Smooth muscle cell (in vitro differentiated cells): ENCODE measurements at regions not wholly inside any gene's neighbourhood (a gene's known extent, or its start where the extent isn't known, plus 50 kb on each side); places are given as distances from the start of the nearest gene placed in this dataset.
"Not testable (repeated sequence)": the region's sequence is repeated elsewhere in the genome, so short reads cannot be mapped to it uniquely, and the experiment has no call there.

Source experiments
- DNase-seq: peaks from one replicate; lab custom pipeline; 2025; ENCODE audit not compliant: unreplicated experiment; lab: John Stamatoyannopoulos, UW
- H2AFZ ChIP-seq: fragments of 200-600 bp; sonication (generic); 2 replicates; pipeline ENCODE4 v1.6.0; 2016; ENCODE audit warnings: antibody characterized with exemption, low read depth, mild to moderate bottlenecking
- H3F3A ChIP-seq: fragments of 200-600 bp; sonication (generic); 2 replicates; pipeline ENCODE4 v1.6.0; 2017; ENCODE audit warnings: antibody characterized with exemption, low read depth
- H3K27ac ChIP-seq: fragments of 200-600 bp; sonication (generic); 2 replicates; pipeline ENCODE4 v1.5.1; 2016; ENCODE audit warnings: low read depth, mild to moderate bottlenecking
- H3K27me3 ChIP-seq: fragments of 200-600 bp; sonication (generic); 2 replicates; pipeline ENCODE4 v1.6.1; 2016; ENCODE audit warnings: low read depth, mild to moderate bottlenecking
- H3K36me3 ChIP-seq: fragments of 200-600 bp; sonication (generic); 2 replicates; pipeline ENCODE4 v1.5.1; 2016; ENCODE audit warnings: low read depth
- H3K4me1 ChIP-seq: fragments of 200-600 bp; sonication (generic); 2 replicates; pipeline ENCODE4 v1.5.1; 2016; ENCODE audit warnings: low read depth
- H3K4me2 ChIP-seq: fragments of 200-600 bp; sonication (generic); 2 replicates; pipeline ENCODE4 v1.6.0; 2016; ENCODE audit warnings: mild to moderate bottlenecking
- H3K4me3 ChIP-seq: fragments of 200-600 bp; sonication (generic); 2 replicates; pipeline ENCODE4 v1.5.1; 2016; ENCODE audit warnings: mild to moderate bottlenecking
- H3K79me2 ChIP-seq: fragments of 200-600 bp; sonication (generic); 2 replicates; pipeline ENCODE4 v1.6.0; 2016; ENCODE audit warnings: low read depth, mild to moderate bottlenecking
- H3K9ac ChIP-seq: fragments of 200-600 bp; sonication (generic); 2 replicates; pipeline ENCODE4 v1.6.0; 2016; ENCODE audit warnings: low read depth
- H3K9me3 ChIP-seq: fragments of 200-600 bp; sonication (generic); replicated peaks from 2 replicates; pipeline ENCODE4 v1.5.1; 2016; ENCODE audit warnings: low read depth
- H4K20me1 ChIP-seq: fragments of 200-600 bp; sonication (generic); 2 replicates; pipeline ENCODE4 v1.6.0; 2016; ENCODE audit warnings: low read depth
- WGBS: methylation state at CpG from one replicate; pipeline ENCODE4 v1.1.7; 2016; ENCODE audit warnings: low lambda C conversion rate; 5-methylcytosine and 5-hydroxymethylcytosine counted together
- TF ChIP-seq, protein P1 (sequence below): fragments of 200-600 bp; sonication (generic); IDR thresholded peaks from 2 replicates; pipeline ENCODE4 v1.5.1; 2017; ENCODE audit warnings: borderline replicate concordance, mild to moderate bottlenecking, antibody characterized with exemption; ENCODE audit not compliant: insufficient read depth, poor library complexity, severe bottlenecking

DNA sequence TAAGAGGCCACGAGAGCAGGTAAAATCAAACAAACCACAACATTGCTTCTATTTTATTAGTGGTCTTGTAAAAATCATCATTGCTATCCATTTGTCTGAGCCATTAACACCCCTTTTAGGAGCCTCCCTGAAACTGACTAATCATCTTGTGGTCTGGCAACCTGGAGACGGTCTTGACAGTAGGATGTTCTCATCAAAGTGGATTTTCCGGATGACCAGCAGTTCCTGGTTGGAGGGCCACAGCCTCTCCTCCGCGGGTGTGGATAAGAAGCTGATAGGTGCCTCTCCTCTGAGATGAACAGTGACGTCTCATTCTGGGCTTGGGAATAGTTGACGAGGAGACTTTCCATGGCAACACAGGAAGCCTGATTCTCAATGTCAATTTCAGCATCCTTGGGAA, 490.7 kb downstream of the TYW1 start:
- H3K9ac ChIP-seq = no peak overlapping the region
- peaks cover 5% of the 10 kb centered on the region for H3K4me1 ChIP-seq
- no peak overlapping the region for H3K4me2 ChIP-seq
- H4K20me1 ChIP-seq = no peaks in the 10 kb centered on the region
- no peaks in the 10 kb centered on the region for H3K79me2 ChIP-seq
- no peaks in the 10 kb centered on the region for H3K36me3 ChIP-seq
- no peak overlapping the region for H3K4me3 ChIP-seq
- peaks cover 34% of the 10 kb centered on the region for H3K27me3 ChIP-seq
- DNase-seq = no peak
- 47% methylated on average over 7 of the region's 7 CpGs for WGBS
- H3K9me3 ChIP-seq = no peaks in the 10 kb centered on the region
- no peak overlapping the region for H3K27ac ChIP-seq
- TF ChIP-seq, protein P1, sequence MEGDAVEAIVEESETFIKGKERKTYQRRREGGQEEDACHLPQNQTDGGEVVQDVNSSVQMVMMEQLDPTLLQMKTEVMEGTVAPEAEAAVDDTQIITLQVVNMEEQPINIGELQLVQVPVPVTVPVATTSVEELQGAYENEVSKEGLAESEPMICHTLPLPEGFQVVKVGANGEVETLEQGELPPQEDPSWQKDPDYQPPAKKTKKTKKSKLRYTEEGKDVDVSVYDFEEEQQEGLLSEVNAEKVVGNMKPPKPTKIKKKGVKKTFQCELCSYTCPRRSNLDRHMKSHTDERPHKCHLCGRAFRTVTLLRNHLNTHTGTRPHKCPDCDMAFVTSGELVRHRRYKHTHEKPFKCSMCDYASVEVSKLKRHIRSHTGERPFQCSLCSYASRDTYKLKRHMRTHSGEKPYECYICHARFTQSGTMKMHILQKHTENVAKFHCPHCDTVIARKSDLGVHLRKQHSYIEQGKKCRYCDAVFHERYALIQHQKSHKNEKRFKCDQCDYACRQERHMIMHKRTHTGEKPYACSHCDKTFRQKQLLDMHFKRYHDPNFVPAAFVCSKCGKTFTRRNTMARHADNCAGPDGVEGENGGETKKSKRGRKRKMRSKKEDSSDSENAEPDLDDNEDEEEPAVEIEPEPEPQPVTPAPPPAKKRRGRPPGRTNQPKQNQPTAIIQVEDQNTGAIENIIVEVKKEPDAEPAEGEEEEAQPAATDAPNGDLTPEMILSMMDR = no peak
- no peaks in the 10 kb centered on the region for H3F3A ChIP-seq
- no peak overlapping the region for H2AFZ ChIP-seq

DNA sequence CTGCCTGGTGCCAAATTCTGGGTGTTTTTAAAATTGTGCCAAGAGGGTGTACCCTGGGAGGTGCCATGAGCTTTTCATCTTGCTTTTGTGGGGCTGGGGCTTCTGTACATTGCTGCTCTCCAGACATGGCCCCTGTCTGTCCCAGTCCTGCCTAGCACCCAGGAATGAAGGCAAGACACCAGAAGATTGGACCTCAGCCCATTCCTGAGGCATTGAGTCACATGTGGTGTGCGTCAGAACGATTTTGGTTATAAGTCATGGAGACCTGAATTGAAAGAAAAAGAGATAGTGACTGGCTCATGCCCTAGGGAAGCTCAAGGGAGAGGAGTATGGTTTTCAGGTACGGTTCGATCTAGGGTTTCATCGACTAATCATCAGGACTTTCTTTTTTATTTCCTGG, 493.2 kb downstream of the TYW1 start:
- no peaks in the 10 kb centered on the region for H4K20me1 ChIP-seq
- no peak overlapping the region for H3K4me2 ChIP-seq
- no peaks in the 10 kb centered on the region for H3F3A ChIP-seq
- no peak overlapping the region for H3K4me3 ChIP-seq
- H3K27me3 ChIP-seq = peaks cover 28% of the 10 kb centered on the region
- no peaks in the 10 kb centered on the region for H3K9me3 ChIP-seq
- H2AFZ ChIP-seq = no peak overlapping the region
- H3K9ac ChIP-seq = no peak overlapping the region
- no peaks in the 10 kb centered on the region for H3K36me3 ChIP-seq
- TF ChIP-seq, protein P1 = no peak
- 88% methylated on average over 5 of the region's 5 CpGs for WGBS
- H3K4me1 ChIP-seq = no peaks in the 10 kb centered on the region
- no peak for DNase-seq
- H3K79me2 ChIP-seq = no peaks in the 10 kb centered on the region
- H3K27ac ChIP-seq = no peak overlapping the region

DNA sequence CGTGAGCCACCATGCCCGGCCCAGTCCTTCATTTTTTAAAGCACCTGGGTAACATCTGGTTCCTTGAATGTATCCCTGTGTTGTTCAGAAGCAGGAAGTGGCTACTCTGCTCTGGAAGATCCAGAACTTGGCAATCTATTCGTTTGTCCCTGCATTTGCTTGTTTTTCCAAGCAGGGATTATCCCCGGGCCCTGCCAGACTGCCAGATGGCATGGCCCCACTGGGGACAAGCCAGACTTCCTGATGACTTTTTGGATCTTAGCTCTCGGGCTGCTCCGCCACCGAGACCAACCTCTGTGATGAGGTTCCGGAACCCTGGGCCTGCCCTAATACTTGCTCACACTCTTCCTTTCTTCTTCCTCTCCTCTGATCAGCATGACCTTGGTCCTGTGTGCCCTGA, 496.7 kb downstream of the TYW1 start:
- no peak overlapping the region for H3K27ac ChIP-seq
- no peaks in the 10 kb centered on the region for H3F3A ChIP-seq
- no peaks in the 10 kb centered on the region for H3K9me3 ChIP-seq
- H3K36me3 ChIP-seq = no peaks in the 10 kb centered on the region
- no peak for DNase-seq
- 68% methylated on average over 8 of the region's 8 CpGs for WGBS
- H3K4me2 ChIP-seq = no peak overlapping the region
- H3K9ac ChIP-seq = no peak overlapping the region
- H3K4me1 ChIP-seq = no peaks in the 10 kb centered on the region
- H3K4me3 ChIP-seq = no peak overlapping the region
- H4K20me1 ChIP-seq = no peaks in the 10 kb centered on the region
- TF ChIP-seq, protein P1 = no peak
- no peaks in the 10 kb centered on the region for H3K79me2 ChIP-seq
- H2AFZ ChIP-seq = no peak overlapping the region
- H3K27me3 ChIP-seq = peaks cover 16% of the 10 kb centered on the region

DNA sequence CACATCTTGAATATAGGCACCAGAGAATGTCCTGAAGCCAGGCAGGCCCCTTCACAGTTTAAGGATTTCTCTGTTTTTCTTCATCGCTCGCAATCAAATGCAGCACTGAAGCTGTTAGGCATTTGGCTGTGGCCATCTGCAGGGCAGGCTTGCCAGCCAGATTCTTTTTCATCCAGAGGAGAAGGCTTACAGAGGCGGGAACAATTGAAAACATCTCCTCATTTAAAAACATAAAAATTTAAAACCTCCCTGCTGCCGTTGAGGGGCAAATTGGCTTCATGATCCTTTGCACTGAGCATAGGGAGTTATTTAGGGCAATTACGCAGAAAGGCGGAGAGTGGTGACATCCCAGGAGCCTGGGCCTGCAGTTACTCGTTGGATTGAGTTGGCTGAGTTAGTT, 500.0 kb downstream of the TYW1 start:
- H3F3A ChIP-seq = no peaks in the 10 kb centered on the region
- H3K4me2 ChIP-seq = peak overlapping the region; percentile 63
- H3K4me3 ChIP-seq = no peak overlapping the region
- H3K9me3 ChIP-seq = no peaks in the 10 kb centered on the region
- H3K9ac ChIP-seq = no peak overlapping the region
- H3K4me1 ChIP-seq = no peaks in the 10 kb centered on the region
- H2AFZ ChIP-seq = no peak overlapping the region
- H4K20me1 ChIP-seq = no peaks in the 10 kb centered on the region
- H3K27ac ChIP-seq = no peak overlapping the region
- peaks cover 12% of the 10 kb centered on the region for H3K27me3 ChIP-seq
- DNase-seq = no peak
- 48% methylated on average over 7 of the region's 7 CpGs for WGBS
- no peaks in the 10 kb centered on the region for H3K36me3 ChIP-seq
- H3K79me2 ChIP-seq = no peaks in the 10 kb centered on the region
- TF ChIP-seq, protein P1 = no peak

DNA sequence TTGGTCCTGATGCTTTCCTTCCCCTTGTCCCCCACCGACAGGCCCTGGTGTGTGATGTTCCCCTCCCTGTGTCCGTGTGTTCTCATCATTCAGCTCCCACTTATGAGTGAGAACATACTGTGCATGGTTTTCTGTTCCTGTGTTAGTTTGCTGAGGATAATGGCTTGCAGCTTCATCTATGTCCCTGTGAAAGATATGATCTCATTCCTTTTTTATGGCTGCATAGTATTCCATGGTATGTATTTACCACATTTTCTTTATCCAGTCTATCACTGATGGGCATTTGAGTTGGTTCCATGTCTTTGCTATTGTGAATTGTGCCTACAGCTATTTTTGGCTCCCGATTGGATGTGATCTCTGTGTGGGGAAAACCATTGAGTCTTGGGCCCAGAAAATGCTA, 501.3 kb downstream of the TYW1 start:
- not testable (repeated sequence) for H3K27ac ChIP-seq, H3K4me3 ChIP-seq, H3K36me3 ChIP-seq, H3K79me2 ChIP-seq, DNase-seq, H2AFZ ChIP-seq, H3K4me1 ChIP-seq, H3K9ac ChIP-seq, H3K4me2 ChIP-seq, H4K20me1 ChIP-seq, H3F3A ChIP-seq, H3K9me3 ChIP-seq
- H3K27me3 ChIP-seq = peaks cover 11% of the 10 kb centered on the region
- WGBS = 97% methylated on average over 3 of the region's 3 CpGs
